HG03196 (cell line): ENCODE measurements at regions not wholly inside any gene's neighbourhood (a gene's known extent, or its start where the extent isn't known, plus 50 kb on each side); places are given as distances from the start of the nearest gene placed in this dataset.
"Not testable (repeated sequence)": the region's sequence is repeated elsewhere in the genome, so short reads cannot be mapped to it uniquely, and the experiment has no call there.

Experiments used
- ATAC-seq: cut with Tn5 transposase; IDR thresholded peaks from one replicate; pipeline ENCODE4 v1.9.1; 2021; ENCODE audit not compliant: unreplicated experiment

DNA sequence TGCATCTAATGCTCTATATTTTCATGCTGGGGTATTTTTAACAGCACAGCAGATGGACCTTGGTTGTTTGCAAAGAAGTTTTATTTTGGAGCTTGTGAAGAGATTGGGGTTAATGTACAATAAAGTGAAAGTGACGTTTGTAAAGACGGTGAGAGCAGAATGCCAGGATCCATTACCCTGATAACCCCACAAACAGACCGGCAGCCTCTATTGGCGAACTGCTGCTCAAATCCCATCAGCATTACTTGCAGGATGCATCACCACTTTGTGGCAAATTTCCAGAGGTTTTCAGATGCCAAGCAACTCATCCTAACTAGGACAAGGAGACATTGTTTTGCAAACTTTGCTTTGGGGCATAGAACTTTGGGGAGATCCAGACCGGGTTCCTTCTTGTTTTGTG lies 383.3 kb upstream of the ZNF462 start:
- ATAC-seq: no peak

DNA sequence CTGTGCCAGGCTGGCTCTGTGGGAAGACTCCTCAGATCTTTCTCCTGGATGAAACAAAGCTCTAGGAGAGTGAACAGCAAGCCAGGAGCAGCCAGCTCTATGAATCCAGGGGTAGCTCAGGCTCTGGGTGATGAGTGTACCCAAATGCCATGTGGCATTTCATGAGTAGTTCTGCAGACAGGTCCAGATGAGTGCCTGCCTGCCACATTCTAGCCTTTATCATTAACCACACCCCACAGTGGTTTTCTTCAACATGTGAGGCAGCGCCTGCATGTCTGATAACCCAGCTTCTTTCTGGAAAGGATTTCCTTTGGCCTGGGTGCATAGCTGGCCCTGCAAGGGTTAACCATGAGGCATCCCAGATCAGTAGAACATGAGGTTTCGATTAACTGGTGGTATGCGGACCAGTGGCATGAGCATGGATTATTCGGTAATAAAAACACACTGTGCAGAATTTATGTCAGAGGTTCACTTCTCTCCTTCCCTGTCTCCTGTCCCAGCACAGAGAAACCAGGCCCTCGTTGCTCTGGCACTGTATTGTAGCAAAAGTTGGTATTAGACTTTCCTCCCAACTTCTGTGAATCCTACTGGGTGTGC lies 381.9 kb upstream of the ZNF462 start:
- no peak for ATAC-seq

DNA sequence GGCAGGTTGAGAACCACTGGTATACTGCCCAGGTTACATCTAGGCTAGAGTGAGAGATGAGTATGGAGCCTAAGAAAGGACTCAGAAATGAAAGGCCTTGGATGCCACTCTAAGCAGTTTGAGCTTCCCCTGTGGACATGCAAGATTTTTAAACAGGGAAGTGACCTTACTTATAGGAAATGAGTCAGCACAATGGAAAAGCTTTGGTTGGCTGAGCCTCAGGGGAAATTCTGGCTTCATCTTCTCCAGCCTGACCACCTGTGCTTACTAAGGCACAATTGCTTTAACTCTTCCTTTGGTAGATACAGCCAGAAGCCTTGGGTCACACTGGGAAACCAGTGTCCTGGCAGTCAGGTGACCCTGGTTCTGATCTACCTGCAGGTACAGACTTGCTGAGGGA lies 380.2 kb upstream of the ZNF462 start:
- no peak for ATAC-seq

DNA sequence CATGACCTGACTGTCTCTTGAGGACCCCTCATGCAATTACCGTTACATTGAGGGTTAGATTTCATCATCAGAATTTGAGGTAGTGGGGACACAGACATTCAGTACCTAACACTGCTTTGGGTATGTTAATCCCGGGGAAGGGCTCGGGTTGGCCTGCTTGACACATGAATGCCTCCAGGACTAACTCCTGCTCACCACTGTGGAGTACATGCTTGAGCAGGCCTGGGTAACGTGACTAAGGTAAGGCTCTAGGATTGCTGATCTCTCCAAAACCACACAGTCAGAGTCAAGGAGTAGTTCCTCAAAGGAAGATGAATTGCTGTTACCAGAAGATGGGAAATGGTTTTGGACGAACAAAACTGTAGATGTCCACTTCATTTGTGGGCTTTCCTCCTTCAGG lies 376.3 kb upstream of the ZNF462 start:
- no peak for ATAC-seq

DNA sequence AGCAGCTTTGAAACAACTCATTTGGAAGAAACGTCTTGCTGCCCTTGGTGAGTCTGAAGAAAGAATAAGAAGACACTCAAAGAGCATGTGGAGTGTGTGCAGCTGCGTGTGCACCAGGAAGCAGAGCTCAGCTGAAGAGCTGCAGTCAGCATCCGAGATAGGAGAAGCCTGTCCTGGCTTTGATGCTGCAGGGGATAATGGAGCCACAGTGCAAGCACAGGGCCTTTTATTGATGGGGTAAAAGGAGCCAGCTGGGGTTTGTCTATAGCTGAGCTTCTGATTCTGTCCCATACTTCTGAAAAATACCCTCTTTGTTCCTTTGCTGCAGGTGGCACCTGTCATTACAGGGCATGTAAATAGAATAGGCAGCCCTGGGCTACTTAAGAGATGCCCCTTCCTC lies 375.7 kb upstream of the ZNF462 start:
- no peak for ATAC-seq

DNA sequence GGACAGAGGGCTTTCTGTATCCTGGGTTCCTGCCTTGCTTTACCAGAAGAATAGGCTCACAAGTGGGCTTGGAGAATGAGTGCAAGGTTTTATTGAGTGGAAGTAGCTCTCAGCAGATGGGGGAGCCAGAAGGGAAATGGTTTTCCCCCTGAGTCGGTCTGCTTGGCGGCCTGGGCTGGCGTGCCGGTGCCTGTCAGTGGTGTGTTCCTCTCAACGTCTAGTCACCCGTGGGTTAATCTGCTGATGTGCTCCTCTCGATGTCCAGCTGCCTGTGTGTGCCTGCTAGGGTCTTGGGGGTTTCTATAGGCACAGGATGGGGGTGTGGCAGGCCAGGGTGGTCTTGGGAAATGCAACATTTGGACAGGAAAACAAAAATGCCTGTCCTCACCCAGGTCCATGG lies 370.8 kb upstream of the ZNF462 start:
- not testable (repeated sequence) for ATAC-seq

DNA sequence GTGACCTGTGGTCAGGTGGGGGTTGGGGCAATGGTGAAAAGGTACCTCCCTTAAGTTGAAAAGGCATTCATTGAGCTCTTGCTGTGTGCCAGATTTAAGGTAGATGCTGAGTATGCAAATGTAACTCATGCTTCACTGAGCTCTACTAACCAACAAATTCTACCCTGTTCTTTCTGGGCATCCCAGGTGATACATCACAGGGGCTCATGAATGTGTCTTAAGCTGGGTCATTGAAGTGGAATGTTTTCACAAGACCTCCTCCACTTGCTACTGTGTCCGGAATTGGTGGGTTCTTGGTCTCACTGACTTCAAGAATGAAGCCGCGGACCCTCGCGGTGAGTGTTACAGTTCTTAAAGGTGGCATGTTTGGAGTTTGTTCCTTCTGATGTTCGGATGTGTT lies 362.8 kb upstream of the ZNF462 start:
- ATAC-seq: no peak

DNA sequence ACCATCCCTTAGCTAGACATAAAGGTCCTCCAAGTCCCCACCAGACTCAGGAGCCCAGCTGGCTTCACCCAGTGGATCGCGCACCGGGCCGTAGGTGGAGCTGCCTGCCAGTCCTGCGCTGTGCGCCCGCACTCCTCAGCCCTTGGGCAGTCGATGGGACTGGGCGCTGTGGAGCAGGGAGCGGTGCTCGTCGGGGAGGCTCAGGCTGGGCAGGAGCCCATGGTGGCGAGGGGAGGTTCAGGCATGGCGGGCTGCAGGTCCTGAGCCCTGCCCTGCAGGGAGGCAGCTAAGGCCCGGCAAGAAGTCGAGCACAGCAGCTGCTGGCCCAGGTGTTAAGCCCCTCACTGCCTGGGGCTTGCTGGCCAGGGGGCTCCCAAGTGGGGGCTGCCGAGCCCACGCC lies 361.8 kb upstream of the ZNF462 start:
- ATAC-seq: not testable (repeated sequence)

DNA sequence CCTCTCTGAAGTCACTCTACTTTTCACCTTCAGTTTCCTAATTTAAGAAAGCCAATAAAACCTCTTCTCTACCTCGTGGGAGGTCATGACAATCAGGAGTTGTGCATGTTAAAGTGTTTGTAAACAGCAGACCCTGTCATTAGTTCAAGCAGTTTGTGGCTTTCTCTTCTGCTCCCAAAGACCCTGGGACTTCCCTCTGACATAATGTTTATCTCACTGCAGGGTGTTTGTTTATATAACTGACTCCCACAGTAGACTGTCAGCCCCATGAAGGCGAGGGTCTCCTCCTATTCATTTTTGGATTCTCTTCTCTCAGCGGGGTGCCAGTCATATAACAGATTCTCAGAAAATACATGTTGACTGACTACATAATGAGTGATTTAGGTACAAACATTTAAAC lies 360.0 kb upstream of the ZNF462 start:
- no peak for ATAC-seq

DNA sequence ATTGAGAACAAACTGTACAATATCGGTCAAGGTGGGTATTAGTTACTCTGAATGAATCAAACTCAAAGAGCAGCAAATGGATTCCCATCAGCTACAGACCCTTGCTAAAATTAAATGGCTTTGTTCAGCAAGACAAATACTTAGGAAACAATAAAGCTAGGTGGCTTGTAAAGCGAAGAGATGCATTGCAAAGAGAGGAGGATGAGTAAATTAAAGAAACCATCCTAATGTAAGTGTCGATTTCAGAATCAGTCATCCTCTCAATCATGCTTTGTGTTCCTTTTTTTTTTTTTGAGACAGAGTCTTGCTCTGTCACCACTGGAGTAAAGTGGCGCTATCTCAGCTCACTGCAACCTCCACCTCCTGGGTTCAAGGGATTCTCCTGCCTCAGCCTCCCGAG lies 359.2 kb upstream of the ZNF462 start:
- ATAC-seq: no peak

DNA sequence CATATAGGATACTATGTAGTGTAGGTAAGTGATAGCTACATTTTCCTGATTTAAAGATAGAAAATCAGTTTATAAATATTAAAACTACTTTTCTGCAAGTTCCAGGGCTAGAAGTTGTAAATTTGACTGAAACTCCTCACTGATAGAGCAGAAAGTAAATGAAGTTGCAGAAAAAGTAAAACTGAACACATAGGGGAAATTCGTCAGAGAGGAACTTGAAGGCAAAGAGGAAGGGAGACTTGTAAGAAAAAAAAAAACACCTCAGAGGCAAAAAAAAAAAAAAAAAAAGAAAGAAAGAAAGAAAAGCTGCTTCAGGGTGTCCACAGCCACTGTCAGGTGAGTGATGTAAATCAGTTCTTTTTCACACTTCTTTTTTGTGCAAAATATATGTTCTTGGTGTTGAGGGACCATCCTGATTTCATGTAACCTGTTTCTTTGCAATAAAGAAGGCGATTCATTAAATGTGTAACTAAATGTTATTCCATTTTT lies 336.2 kb upstream of the ZNF462 start:
- no peak for ATAC-seq

DNA sequence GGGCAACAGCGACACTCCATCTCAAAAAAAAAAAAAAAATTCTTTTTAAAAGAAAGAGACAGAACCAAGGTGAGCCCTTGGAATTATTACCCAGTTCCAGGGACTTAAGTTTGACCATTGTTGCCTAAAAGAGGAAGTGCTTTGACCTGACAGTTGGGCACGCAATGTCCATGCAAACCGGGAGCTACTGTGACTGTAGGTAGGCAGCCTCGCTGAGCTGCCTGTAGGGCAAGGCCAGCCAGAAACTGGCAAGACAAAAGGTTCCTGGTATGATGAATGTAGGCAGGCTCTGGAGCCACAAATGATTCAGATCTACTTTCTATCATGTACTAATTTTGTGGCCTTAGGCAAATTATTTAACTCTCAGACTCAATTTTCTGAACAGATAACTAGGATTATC lies 334.8 kb upstream of the ZNF462 start:
- no peak for ATAC-seq

DNA sequence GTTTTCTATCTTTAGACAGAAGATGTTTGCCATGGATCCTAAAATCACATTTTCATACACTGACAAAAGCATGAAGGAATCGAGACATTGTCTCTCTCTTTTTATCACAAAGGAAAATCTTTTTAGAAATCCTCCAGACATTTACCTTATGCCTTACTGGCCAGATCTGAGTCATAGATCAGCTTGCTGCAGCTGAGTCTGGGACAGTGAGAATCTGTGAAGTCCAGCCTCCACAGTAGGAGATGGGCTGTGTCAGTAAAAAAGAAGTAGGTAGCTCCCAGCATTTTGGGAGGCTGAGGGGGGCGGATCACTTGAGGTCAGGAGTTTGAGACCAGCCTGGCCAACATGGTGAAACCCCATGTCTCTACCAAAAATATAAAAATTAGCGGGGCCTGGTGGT lies 333.4 kb upstream of the ZNF462 start:
- ATAC-seq: no peak

DNA sequence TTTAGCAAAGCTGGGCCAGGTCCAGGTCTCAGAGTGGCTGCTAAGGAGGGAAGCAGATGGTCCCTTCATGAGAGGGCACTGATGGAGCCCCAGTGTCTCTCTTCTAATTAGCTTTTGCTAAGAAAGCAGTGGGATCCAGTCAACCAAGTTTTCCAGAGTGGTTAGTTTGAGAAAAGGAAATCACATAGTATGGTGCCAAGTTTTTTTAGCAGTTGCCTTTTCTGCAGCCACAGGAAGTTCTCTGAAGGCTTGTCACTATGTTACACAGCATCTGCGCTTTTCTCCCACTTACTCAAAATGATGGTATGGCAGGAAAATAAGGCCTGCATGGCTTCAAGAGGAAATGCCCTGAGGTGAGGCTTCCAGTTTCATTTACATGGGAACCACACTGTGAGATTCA lies 331.5 kb upstream of the ZNF462 start:
- no peak for ATAC-seq

DNA sequence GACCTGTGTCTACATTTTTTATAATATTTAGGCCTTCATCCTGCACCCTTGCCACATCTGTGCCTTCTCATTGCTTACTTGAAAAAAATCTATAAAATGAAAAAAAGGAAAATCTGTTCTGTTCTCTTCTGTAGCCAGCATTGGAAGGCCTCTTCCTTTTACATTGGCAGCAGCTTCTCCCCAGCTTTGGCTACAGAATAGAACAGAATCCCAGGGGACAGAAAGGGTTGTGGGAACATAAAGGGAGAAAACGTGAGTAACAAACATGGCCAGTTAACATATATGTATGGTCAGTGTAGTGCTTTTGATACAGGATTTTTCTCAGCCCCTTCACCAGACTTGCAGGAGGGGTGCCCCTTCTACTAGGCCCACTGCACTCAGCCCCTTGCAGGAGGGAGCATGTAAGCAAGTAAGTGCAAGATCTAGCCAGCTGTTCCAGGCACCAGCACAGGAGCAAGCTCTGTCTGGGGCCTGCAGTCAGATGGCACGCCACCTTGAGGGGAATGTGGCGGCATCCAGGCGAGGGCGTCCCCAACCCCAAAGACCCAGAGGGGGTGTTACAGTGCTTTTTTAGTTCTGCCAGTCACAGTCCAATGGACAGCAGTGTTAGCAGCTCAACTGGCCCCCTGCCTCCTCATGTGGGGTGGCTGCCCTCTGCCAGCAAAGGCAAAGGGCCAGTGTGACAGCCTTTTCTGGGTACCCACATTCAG lies 330.5 kb upstream of the ZNF462 start:
- no peak for ATAC-seq

DNA sequence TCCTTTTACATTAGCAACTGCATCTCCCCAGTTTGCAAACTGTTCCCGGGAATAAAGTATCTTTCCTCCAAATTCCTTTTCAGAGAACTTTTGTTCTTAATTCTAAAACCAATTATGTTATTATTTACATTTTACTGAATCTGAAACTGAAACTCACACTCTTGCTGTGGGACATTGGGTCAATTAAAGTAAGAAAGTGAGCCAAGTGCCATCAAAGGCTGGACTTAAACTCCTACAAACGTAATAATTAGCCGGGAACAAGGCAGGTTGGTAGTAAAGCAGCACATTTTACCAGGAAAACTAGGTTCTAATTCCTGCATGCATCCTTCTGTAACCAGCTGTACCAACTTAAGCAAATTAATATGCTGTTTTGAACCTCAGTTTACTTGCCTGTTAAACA lies 328.2 kb upstream of the ZNF462 start:
- no peak for ATAC-seq

DNA sequence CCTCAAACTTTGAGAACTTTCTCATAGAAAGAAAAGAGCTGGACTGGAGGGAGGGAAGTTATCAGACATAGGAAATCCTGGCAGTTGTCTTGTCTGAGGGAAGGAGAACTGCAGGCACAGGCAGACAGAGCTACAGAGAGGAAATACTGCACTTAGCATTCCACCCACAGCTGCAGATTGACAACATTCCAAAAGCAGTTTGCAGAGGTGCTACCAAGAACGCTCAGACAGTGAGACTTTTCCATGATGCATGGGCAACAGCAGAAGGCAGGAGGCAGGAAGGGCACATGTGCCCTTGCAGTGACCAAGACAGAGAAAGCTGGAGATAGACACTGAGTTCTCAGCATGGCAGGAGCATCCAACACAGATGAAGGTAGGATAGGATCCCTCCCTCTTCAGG lies 327.5 kb upstream of the ZNF462 start:
- ATAC-seq: no peak

DNA sequence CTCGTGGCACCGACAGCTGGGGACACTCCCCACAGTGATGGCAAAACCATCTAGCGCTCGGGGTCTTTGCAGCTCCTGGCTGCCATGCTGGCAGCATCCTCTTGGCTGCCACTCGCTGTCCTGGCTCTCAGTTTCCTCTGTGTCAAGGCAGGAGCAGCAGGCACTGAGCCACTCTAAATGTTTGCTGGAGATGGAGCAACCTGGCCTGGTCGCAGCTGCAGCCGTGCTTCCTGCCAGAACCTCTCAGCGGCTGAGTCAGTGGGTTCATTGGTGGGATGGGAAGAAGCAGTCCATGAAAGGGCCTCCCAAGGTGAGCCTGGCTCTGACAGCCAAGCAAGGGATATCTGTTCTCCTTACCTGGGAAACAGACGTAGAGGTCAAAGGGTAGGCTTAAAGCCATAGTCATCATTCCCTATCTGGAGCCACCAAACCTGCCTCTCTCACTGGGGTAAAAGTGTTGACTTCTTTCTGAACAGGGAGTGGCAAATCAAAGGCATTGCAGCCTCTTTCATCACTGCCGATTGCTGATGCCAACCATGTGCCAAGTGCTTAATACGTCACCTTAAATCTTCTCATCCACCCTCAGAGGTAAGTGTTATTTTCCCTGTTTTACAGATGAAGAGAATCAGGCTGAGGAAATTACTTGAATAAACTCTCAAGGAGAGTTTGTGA lies 304.8 kb upstream of the ZNF462 start:
- no peak for ATAC-seq

DNA sequence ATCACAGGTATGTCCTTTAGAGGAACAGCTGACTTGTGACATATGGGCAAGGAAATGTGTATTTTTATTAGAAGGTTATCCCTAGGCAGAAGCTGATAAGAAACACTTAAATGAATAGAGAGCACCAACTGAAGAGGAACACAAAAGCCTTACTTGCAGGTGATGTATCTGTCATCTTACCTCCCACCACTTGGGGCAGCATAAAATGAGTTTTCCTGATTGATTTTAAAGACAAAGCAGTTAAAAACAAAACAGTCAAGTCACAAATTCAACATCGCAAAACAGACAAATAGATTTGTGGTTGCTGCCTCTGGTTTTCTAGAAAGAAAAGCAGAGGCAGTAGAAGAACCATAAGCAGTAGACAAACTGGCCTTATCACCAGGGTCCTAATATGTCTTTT lies 302.4 kb upstream of the ZNF462 start:
- ATAC-seq: no peak

DNA sequence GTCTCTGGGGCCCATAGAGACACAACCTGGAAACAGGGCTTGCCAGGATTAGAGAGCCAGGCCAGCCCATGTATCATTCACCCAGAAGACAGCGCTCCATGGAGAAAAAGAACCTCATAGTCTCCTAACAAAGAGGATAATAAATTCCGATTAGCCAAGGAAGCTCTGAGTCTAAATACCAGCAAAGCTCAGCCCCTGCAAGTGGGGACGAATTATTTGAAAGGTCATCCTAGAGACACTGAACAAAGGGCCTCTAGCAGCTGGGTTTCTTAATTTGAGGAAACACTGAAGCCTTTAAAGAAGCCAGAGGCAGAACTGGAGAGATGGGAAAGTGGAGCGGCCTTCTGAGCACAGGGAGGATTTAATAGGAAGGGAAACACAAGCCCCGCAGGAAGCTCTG lies 287.1 kb upstream of the ZNF462 start:
- ATAC-seq: no peak

DNA sequence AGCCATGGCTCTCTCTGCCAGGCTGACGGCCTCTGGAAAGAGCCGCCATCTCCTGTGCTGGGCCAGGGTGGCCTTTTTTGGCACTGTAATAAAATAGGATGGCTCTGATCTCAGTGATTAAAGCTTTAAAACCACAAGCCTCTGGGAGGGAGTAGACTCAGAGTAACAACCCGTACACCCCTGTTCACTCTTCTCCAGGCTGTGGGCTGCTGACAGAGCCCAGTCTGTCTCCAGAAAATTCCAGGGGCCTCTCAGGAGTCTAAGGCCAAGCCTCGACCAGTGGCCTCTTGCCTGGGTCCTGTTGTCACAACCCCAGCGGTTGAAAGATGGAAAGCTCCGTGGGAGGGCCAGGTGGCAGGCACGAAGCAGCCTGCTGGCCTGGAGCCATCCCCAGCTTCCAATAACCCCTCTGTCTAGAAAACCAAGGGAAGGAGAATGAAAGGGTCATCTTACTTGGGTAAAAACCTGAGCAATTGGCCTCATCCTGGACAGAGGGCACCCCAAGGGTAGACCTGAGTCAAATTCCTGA lies 286.7 kb upstream of the ZNF462 start:
- ATAC-seq: no peak

DNA sequence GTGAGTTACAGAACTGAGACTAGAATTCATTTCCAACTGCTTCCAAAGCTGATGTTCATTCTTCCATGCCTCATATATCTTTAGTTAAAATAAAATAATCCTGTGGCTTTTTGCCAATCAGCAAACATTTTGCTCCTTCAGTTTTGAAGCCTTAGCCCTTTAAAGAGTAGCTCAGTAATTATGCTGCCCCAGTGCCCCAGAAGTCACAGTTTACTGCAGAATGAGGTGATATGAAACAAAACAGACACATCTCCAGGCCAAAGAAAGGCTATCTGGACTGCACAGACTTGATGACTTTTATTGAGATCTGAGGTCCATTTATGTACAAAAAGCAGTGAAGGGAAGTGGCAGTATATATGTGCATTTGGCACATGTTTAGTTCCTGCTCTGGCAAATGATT lies 285.8 kb upstream of the ZNF462 start:
- no peak for ATAC-seq
